ENCODE measurements at regions not wholly inside any gene's neighbourhood (a gene's known extent, or its start where the extent isn't known, plus 50 kb on each side); places are given as distances from the start of the nearest gene placed in this dataset.

- no peak overlapping the region for H2AFZ ChIP-seq (replicated peaks; ENCODE audit: low read length, poor library complexity)
- peak overlapping the region; percentile 99 for H4K5ac ChIP-seq (ENCODE audit: low read depth, low read length)
- H2BK5ac ChIP-seq (ENCODE audit: low read depth, low read length, poor library complexity, severe bottlenecking) = peak overlapping the region; percentile 100
- H3K36me3 ChIP-seq (ENCODE audit: control insufficient read depth, insufficient read depth, low read length) = no peaks in the 10 kb centered on the region
- TF ChIP-seq RFX5 (IDR thresholded peaks at IDR 0.05; ENCODE audit: low read depth, low read length) (no peak), BHLHE40 (IDR thresholded peaks at IDR 0.05; ENCODE audit: low read depth, low read length) (no peak), CTCF (conservative IDR thresholded peaks at IDR 0.05; ENCODE audit: low read depth, low read length) (no peak), SMC3 (IDR thresholded peaks at IDR 0.05; ENCODE audit: low read depth, low read length) (no peak), MAZ (IDR thresholded peaks at IDR 0.05; ENCODE audit: borderline replicate concordance, low read depth, low read length) (no peak), CHD1 (IDR thresholded peaks at IDR 0.05; ENCODE audit: low read depth, low read length) (no peak)
- TF ChIP-seq, protein P1, sequence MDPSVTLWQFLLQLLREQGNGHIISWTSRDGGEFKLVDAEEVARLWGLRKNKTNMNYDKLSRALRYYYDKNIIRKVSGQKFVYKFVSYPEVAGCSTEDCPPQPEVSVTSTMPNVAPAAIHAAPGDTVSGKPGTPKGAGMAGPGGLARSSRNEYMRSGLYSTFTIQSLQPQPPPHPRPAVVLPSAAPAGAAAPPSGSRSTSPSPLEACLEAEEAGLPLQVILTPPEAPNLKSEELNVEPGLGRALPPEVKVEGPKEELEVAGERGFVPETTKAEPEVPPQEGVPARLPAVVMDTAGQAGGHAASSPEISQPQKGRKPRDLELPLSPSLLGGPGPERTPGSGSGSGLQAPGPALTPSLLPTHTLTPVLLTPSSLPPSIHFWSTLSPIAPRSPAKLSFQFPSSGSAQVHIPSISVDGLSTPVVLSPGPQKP (IDR thresholded peaks at IDR 0.05; ENCODE audit: borderline replicate concordance, low read depth, low read length) = no peak
- ATAC-seq (ENCODE audit: low read depth) = no peak
- no peak for DNase-seq
- H2BK15ac ChIP-seq (ENCODE audit: low read depth, low read length) = peak overlapping the region; percentile 99
- peak overlapping the region; percentile 99 for H3K18ac ChIP-seq (ENCODE audit: low read depth, low read length)
- H4K20me1 ChIP-seq (ENCODE audit: insufficient read depth, low read length) = no peaks in the 10 kb centered on the region
- peaks cover 0 to 3% of the 10 kb centered on the region in 2 experiments; a peak in 1 of 4 replicates for H3K79me1 ChIP-seq (ENCODE audit: low read depth in 1 of 2, low read length in 2 of 2)
- in situ Hi-C loops (cut with MboI; ENCODE audit: low sequenced_read_pairs) = no loop called here
- no peak overlapping the region for H2AK9ac ChIP-seq (replicated peaks; ENCODE audit: low read depth, low read length, poor library complexity)
- peak overlapping the region; percentile 75; the same call in 1 of the 2 replicates for H3K23ac ChIP-seq (ENCODE audit: low read depth, low read length)
- no peaks in the 10 kb centered on the region for H3K27me3 ChIP-seq (ENCODE audit: control insufficient read depth, insufficient read depth, low read length)
- H2AK5ac ChIP-seq (ENCODE audit: low read depth, low read length) = peak overlapping the region; percentile 98
- H3K9me3 ChIP-seq (ENCODE audit: control insufficient read depth, insufficient read depth, low read length) = peaks cover 3% of the 10 kb centered on the region; the same call in 1 of the 2 replicates
- dilution Hi-C loops (cut with HindIII; ENCODE audit: low sequenced_read_pairs, unreplicated experiment) = no loop called here
- H3K4ac ChIP-seq (ENCODE audit: low read depth, low read length) = peak overlapping the region; percentile 91
- H3K9me1 ChIP-seq (ENCODE audit: insufficient read depth, low read length) = peaks cover 7% of the 10 kb centered on the region; the same call in 1 of the 2 replicates
- H3K4me1 ChIP-seq (ENCODE audit: control insufficient read depth, insufficient read depth, low read length) = peaks cover 28% of the 10 kb centered on the region
- no peak overlapping the region for H3K9ac ChIP-seq (ENCODE audit: low read depth, low read length)
- H3K14ac ChIP-seq (replicated peaks; ENCODE audit: low read depth, low read length) = peak overlapping the region; percentile 89
- peak overlapping the region; percentile 94 for H2BK120ac ChIP-seq (ENCODE audit: low read depth, low read length)
- H3K4me3 ChIP-seq (ENCODE audit: insufficient read depth, low read depth, low read length) = no peak overlapping the region
- H3K4me2 ChIP-seq (ENCODE audit: low read depth, low read length) = no peak overlapping the region
- H4K91ac ChIP-seq (ENCODE audit: insufficient read depth, low read depth, low read length) = peak overlapping the region; percentile 91
- peak overlapping the region; percentile 48; the same call in 1 of the 2 replicates for H3K56ac ChIP-seq (ENCODE audit: extremely low read depth, insufficient read depth, low read length)
- BruUV-seq (replicated peaks) = no TSS peak
- peak overlapping the region; percentile 86 to 88 for H4K8ac ChIP-seq (ENCODE audit: low read depth in 2 of 2, low read length in 2 of 2)
- peak overlapping the region; percentile 97 for H2BK20ac ChIP-seq (ENCODE audit: low read depth, low read length)
- intact Hi-C loops (cut with micrococcal nuclease) = loop anchor here (5.0 to 10.0 kb wide), 2 partner anchors 205 to 417 kb away; partner anchors contain the start of gene SLC8A1
- POLR2A ChIA-PET (ENCODE audit: unreplicated experiment) = no interaction called here
- WGBS, 2 experiments (ENCODE audit: extremely low coverage in 2 of 2, insufficient read length in 1 of 2) = 65% methylated on average over 2 of the region's 7 CpGs; no CpG with 5 or more reads in 1 of the 2 experiments
- peak overlapping the region; percentile 83 for H3K27ac ChIP-seq (ENCODE audit: insufficient read depth, low read length)
- CTCF ChIA-PET = interaction anchor here (0.6 kb wide), 1 partner anchor 723 kb away, joined by 3 read pairs; no protein-coding TSS in a partner anchor
These were observed 258.2 kb upstream of the THUMPD2 start for GRCh38 chr2:40037303-40037702.
